T-cell (primary cell): ENCODE measurements at regions not wholly inside any gene's neighbourhood (a gene's known extent, or its start where the extent isn't known, plus 50 kb on each side); places are given as distances from the start of the nearest gene placed in this dataset.
"Not testable (repeated sequence)": the region's sequence is repeated elsewhere in the genome, so short reads cannot be mapped to it uniquely, and the experiment has no call there.

Experiments used
- ATAC-seq, 4 experiments: fragments of 200-7000 bp in 3 of 4; fragments of 150-1000 bp in 1 of 4; cut with Tn5 transposase; replicated peaks in 1 of 4; 1 replicate in 3 of 4; 2 replicates in 1 of 4; pipeline ENCODE4 v1.10.0; 2021; ENCODE audit warnings: moderate library complexity in 3 of 4, mild to moderate bottlenecking in 2 of 4, moderate number of reproducible peaks in 1 of 4
- CTCF ChIA-PET, 2 donors: fragments of 300-600 bp; sonication (Branson Sonifier 250); formaldehyde crosslinking; loops; one replicate each; lab custom pipeline; 2022; ENCODE audit warnings: antibody characterized with exemption in 2 of 2; lab: Charles Lee
- POLR2A ChIA-PET, 2 donors: fragments of 300-600 bp; sonication (Branson Sonifier 250); formaldehyde crosslinking; loops; one replicate each; lab custom pipeline; 2022; ENCODE audit warnings: antibody characterized with exemption in 2 of 2; lab: Charles Lee
- DNase-seq, 35 experiments: peaks; one replicate each; pipeline versions ENCODE4 v3.0.0 to v3.0.0-alpha.2; 2013 to 2023
- H3K27ac ChIP-seq: one replicate; pipeline ENCODE4 v1.5.1; 2013; ENCODE audit warnings: low read length
- H3K27me3 ChIP-seq, 2 experiments: replicated peaks in 1 of 2; 1 replicate in 1 of 2; 2 replicates in 1 of 2; pipeline versions ENCODE4 v1.6.1 to v1.7.0; 2013; ENCODE audit warnings: low read length in 1 of 2, mixed read lengths in 1 of 2; ENCODE audit not compliant: control insufficient read depth in 2 of 2, insufficient read depth in 2 of 2; ENCODE audit errors: extremely low read depth in 1 of 2
- H3K36me3 ChIP-seq, 2 donors: 1 replicate in 1 of 2; 2 replicates in 1 of 2; pipeline versions ENCODE4 v1.6.1 to v1.7.0; 2013; ENCODE audit warnings: low read length in 1 of 2; ENCODE audit not compliant: control insufficient read depth in 2 of 2, insufficient read depth in 1 of 2; ENCODE audit errors: extremely low read depth in 1 of 2
- H3K4me1 ChIP-seq, 2 experiments: 1 replicate in 1 of 2; 2 replicates in 1 of 2; pipeline versions ENCODE4 v1.6.1 to v1.7.0; 2013; ENCODE audit warnings: low read length in 2 of 2, mixed read lengths in 1 of 2; ENCODE audit not compliant: insufficient read depth in 2 of 2, control insufficient read depth in 1 of 2; ENCODE audit errors: extremely low read depth in 1 of 2
- H3K4me3 ChIP-seq, 2 donors: 1 replicate in 1 of 2; 2 replicates in 1 of 2; pipeline versions ENCODE4 v1.5.1 to v1.7.0; 2013; ENCODE audit warnings: mild to moderate bottlenecking in 2 of 2, low read length in 1 of 2, moderate library complexity in 1 of 2; ENCODE audit not compliant: control insufficient read depth in 1 of 2; ENCODE audit errors: extremely low read depth in 1 of 2
- H3K9me3 ChIP-seq: 2 replicates; pipeline ENCODE4 v1.7.0; 2013
- H3K27ac Mint-ChIP-seq, 2 donors: one replicate each; pipeline ENCODE4 v1.8.0; 2020 to 2021; ENCODE audit warnings: mild to moderate bottlenecking in 2 of 2, mixed read lengths in 2 of 2
- H3K27me3 Mint-ChIP-seq, 2 donors: one replicate each; pipeline ENCODE4 v1.8.0; 2021 to 2022; ENCODE audit warnings: mixed read lengths in 2 of 2
- H3K36me3 Mint-ChIP-seq: one replicate; pipeline ENCODE4 v1.8.0; 2021; ENCODE audit warnings: mixed read lengths
- H3K4me1 Mint-ChIP-seq, 3 donors: one replicate each; pipeline ENCODE4 v1.8.0; 2020 to 2022; ENCODE audit warnings: mixed read lengths in 3 of 3, mild to moderate bottlenecking in 1 of 3
- H3K4me3 Mint-ChIP-seq, 3 donors: one replicate each; pipeline ENCODE4 v1.8.0; 2020 to 2022; ENCODE audit warnings: mild to moderate bottlenecking in 3 of 3, mixed read lengths in 3 of 3, moderate library complexity in 3 of 3
- H3K9me3 Mint-ChIP-seq, 3 donors: one replicate each; pipeline ENCODE4 v1.8.0; 2020 to 2022; ENCODE audit warnings: mixed read lengths in 3 of 3
- WGBS: methylation state at CpG from one replicate; pipeline ENCODE4 v1.1.5; 2013; ENCODE audit warnings: missing lambda C conversion rate; ENCODE audit not compliant: insufficient coverage; 5-methylcytosine and 5-hydroxymethylcytosine counted together

DNA sequence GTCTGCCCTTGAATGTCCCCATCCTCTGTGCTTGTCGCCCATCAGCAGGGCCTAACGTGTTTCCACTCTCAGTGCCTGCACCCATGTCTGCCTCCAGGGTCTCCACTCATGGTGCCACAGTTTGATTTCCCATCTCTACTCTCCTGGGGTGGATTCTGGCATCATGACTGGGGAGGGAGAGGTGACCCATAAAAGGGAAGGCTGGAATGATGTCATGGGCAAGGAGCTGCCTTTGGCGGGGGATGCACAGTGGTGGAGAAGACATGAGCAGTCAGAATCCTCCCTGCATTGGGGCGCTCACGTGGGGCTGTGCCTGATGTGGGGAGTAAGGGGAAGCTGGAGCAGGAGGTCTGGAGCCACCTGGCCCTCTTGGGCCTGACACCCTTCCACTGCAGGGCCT is 100.9 kb downstream of the USP22 start:
- ChIA-PET POLR2A (no interaction called here), CTCF (no interaction called here)
- no peak overlapping the region for H3K4me3 ChIP-seq
- no peak overlapping the region for H3K27ac ChIP-seq
- no peaks in the 10 kb centered on the region for H3K4me1 ChIP-seq
- H3K4me1 Mint-ChIP-seq = no peaks in the 10 kb centered on the region
- no peaks in the 10 kb centered on the region for H3K9me3 Mint-ChIP-seq
- DNase-seq (no peak), ATAC-seq (no peak)
- H3K4me3 Mint-ChIP-seq = no peak overlapping the region
- H3K27ac Mint-ChIP-seq = no peak overlapping the region
- 60% methylated on average over 1 of the region's 5 CpGs for WGBS
- H3K27me3 ChIP-seq = peaks cover 0 to 23% of the 10 kb centered on the region in 2 experiments
- no peaks in the 10 kb centered on the region for H3K36me3 ChIP-seq
- peaks cover 0 to 6% of the 10 kb centered on the region in 2 donors for H3K27me3 Mint-ChIP-seq
- no peaks in the 10 kb centered on the region for H3K36me3 Mint-ChIP-seq
- H3K9me3 ChIP-seq = no peaks in the 10 kb centered on the region

DNA sequence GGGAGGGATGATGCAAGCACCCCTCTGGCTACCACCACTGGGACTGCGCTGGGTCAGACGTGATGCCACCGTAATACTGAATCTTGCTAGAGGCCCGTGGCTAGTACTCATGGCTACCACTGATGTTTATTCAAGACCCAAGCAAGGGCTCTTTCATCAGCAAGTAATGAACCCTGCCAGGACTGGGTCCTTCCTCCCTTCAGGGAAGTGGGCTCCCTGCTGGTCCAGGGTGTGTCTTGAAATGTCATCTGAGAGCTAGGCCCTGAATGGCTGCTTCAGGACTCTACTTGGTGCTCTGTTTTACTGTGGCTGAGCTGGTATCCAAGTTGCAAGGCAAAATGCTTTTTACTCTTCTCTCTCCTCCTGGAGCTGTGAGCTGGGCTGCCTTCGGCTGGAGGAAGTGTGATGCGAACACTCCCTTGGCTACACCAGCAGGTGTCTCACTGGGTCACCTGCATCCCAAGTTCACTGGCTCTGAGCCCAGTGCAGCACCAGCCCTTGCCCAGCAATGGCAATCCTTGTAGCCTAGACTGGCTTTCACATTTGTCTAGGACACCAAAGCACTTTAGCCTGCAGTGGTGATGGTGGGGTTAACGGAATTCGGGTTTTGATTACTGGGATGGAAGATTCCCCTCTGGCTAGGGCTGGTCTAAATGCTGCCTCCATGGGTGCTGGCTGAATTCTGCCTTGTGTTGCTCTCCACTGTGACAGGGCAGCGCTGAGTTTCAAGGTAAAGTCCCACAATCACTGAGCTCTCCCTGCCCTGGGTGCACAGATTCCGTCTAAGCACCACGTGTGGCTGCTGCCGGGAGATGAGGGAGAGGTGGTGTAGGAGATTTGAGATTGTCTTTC is 98.6 kb downstream of the USP22 start:
- ATAC-seq (peak; percentile 43 to 68 (median 60)), DNase-seq (peak in 18 of 35 experiments; percentile 2 to 42 (median 10))
- ChIA-PET CTCF (interaction anchor here (0.7 to 0.9 kb wide), 2 partner anchors 8 kb away, joined by 3 read pairs; no protein-coding TSS in a partner anchor), POLR2A (no interaction called here)
- H3K27ac Mint-ChIP-seq = no peak overlapping the region
- H3K4me3 Mint-ChIP-seq = no peak overlapping the region
- H3K36me3 Mint-ChIP-seq = no peaks in the 10 kb centered on the region
- WGBS = 72% methylated on average over 8 of the region's 12 CpGs
- no peaks in the 10 kb centered on the region for H3K36me3 ChIP-seq
- H3K4me1 ChIP-seq = no peaks in the 10 kb centered on the region
- H3K4me1 Mint-ChIP-seq = no peaks in the 10 kb centered on the region
- H3K4me3 ChIP-seq = no peak overlapping the region
- H3K27me3 ChIP-seq = peaks cover 0 to 16% of the 10 kb centered on the region in 2 experiments
- H3K27ac ChIP-seq = no peak overlapping the region
- H3K9me3 Mint-ChIP-seq = no peaks in the 10 kb centered on the region
- peaks cover 0 to 6% of the 10 kb centered on the region in 2 donors for H3K27me3 Mint-ChIP-seq
- no peaks in the 10 kb centered on the region for H3K9me3 ChIP-seq

DNA sequence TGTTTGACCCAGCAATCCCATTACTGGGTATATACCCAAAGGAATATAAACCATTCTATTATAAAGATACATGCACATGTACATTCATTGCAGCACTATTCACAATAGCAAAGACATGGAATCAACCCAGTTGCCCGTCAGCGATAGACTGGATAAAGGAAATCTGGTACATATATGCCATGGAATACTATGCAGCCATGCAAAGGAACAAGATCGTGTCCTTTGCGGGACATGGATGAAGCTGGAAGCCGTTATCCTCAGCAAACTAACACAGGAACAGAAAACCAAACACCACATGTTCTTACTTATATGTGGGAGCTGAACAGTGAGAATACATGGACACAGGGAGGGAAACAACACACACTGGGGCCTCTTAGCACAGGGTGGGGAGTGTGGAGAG is 95.1 kb downstream of the USP22 start:
- not testable (repeated sequence) for H3K36me3 Mint-ChIP-seq, H3K36me3 ChIP-seq, H3K9me3 ChIP-seq, ATAC-seq, H3K4me3 ChIP-seq, H3K4me3 Mint-ChIP-seq, H3K9me3 Mint-ChIP-seq, H3K4me1 ChIP-seq, DNase-seq, H3K27ac ChIP-seq, H3K27ac Mint-ChIP-seq, H3K4me1 Mint-ChIP-seq
- ChIA-PET POLR2A (interaction anchor here in 1 of 2 donors (0.6 kb wide), 1 partner anchor 68 kb away, joined by 5 read pairs; no protein-coding TSS in a partner anchor), CTCF (interaction anchor here in 1 of 2 donors (0.5 to 0.7 kb wide), 2 partner anchors 14 to 783 kb away, joined by 3 to 5 read pairs; no protein-coding TSS in a partner anchor)
- H3K27me3 Mint-ChIP-seq = peaks cover 18 to 29% of the 10 kb centered on the region in 2 donors
- peaks cover 0 to 18% of the 10 kb centered on the region in 2 experiments for H3K27me3 ChIP-seq
- 100% methylated on average over 2 of the region's 5 CpGs for WGBS

DNA sequence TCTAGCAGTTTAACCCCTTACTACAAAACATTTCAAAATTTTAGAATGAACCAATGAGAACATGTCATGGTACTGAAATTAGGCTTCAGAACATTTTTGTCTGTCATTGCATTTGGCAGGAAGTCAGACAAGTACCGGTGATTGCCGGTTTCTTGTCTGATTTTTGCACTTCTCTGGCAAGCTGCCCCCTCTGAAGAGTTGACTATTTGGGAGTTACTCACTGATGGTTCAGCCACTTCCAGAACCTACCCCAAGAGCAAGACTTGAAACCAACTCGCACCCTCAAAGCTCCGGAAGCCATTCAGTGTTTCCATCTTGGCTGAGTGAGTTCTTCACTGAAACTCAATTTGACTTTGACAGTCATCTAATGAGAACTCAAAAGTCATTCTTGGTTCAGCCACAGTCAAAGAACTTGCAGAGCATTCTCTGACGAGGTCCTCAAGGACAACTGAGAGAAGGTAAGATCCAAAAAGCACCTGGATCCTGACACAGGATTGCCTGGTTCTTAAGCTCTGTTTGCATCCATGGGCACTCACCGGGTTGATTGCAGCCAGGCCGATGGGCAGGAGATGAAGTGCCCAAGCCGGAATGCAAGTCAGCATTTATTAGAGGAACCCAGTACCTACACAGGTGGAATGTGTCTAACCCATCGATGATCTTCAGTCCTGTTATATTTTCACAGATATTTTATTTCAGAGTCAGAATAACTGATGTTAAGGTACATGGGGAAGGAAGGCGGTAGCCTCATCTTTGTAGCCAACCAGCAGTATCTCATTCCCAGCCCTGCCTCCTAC is 93.6 kb downstream of the USP22 start:
- Mint-ChIP-seq H3K9me3 (no peaks in the 10 kb centered on the region), H3K36me3 (no peaks in the 10 kb centered on the region), H3K4me3 (no peak overlapping the region), H3K4me1 (no peaks in the 10 kb centered on the region), H3K27me3 (peaks cover 19 to 29% of the 10 kb centered on the region in 2 donors), H3K27ac (no peak overlapping the region)
- no peak for DNase-seq
- WGBS = 54% methylated on average over 6 of the region's 10 CpGs
- no peak overlapping the region for H3K4me3 ChIP-seq
- ChIA-PET POLR2A (no interaction called here), CTCF (no interaction called here)
- no peak for ATAC-seq
- H3K4me1 ChIP-seq = no peaks in the 10 kb centered on the region
- peaks cover 0 to 14% of the 10 kb centered on the region in 2 experiments for H3K27me3 ChIP-seq
- H3K27ac ChIP-seq = no peak overlapping the region
- H3K36me3 ChIP-seq = no peaks in the 10 kb centered on the region
- H3K9me3 ChIP-seq = no peaks in the 10 kb centered on the region
